Esophagus squamous epithelium (tissue), 4 donors: ENCODE measurements at regions not wholly inside any gene's neighbourhood (a gene's known extent, or its start where the extent isn't known, plus 50 kb on each side); places are given as distances from the start of the nearest gene placed in this dataset.

ENCODE experiments used
- CTCF ChIP-seq, 6 experiments: fragments of 450-650 bp in 4 of 6; fragments of 200-600 bp in 2 of 6; sonication (generic) in 2 of 6; IDR thresholded peaks; one replicate each; pipeline ENCODE4 v1.5.1; 2016 to 2019; ENCODE audit warnings: antibody characterized with exemption in 6 of 6, mild to moderate bottlenecking in 4 of 6, moderate library complexity in 4 of 6
- POLR2A ChIP-seq, 4 donors: fragments of 450-650 bp; IDR thresholded peaks; one replicate each; pipeline ENCODE4 v1.6.1; 2017; ENCODE audit warnings: antibody characterized with exemption in 4 of 4, mild to moderate bottlenecking in 4 of 4, moderate library complexity in 3 of 4

GRCh38 chr5:21087766-21088165 lies 1099.8 kb upstream of the CDH18 start:
- no peak for TF ChIP-seq POLR2A (IDR thresholded peaks at IDR 0.05)
- TF ChIP-seq CTCF (IDR thresholded peaks at IDR 0.05), result no peak
